Ecto neural progenitor cell (in vitro differentiated cells): ENCODE measurements at regions not wholly inside any gene's neighbourhood (a gene's known extent, or its start where the extent isn't known, plus 50 kb on each side); places are given as distances from the start of the nearest gene placed in this dataset.

Experiments used
- DNase-seq: peaks from one replicate; pipeline ENCODE4 v3.0.0-alpha.2; 2018; ENCODE audit warnings: low spot score

- DNase-seq: no peak
These were observed 87.1 kb downstream of the ADRB2 start for GRCh38 chr5:148913493-148913892.

GRCh38 chr5:148913985-148914431 lies 87.6 kb downstream of the ADRB2 start:
- DNase-seq: no peak

- DNase-seq: no peak
These were observed 88.9 kb downstream of the ADRB2 start for GRCh38 chr5:148915224-148915817.

GRCh38 chr5:148920646-148921288 lies 94.4 kb downstream of the ADRB2 start:
- no peak for DNase-seq

- DNase-seq: no peak
These were observed 94.9 kb downstream of the ADRB2 start for GRCh38 chr5:148921350-148921749.

- no peak for DNase-seq
These were observed 96.2 kb downstream of the ADRB2 start for GRCh38 chr5:148922606-148923005.

- no peak for DNase-seq
These were observed 96.6 kb downstream of the ADRB2 start for GRCh38 chr5:148923023-148923422.

- no peak for DNase-seq
These were observed 98.4 kb downstream of the ADRB2 start for GRCh38 chr5:148924817-148925216.

GRCh38 chr5:148926207-148926606 lies 99.8 kb downstream of the ADRB2 start:
- DNase-seq: no peak

GRCh38 chr5:148927307-148927946 lies 101.0 kb downstream of the ADRB2 start:
- no peak for DNase-seq

- no peak for DNase-seq
These were observed 101.7 kb downstream of the ADRB2 start for GRCh38 chr5:148928141-148928540.

- no peak for DNase-seq
These were observed 105.1 kb downstream of the ADRB2 start for GRCh38 chr5:148931453-148932057.

GRCh38 chr5:148932355-148932935 lies 106.0 kb downstream of the ADRB2 start:
- no peak for DNase-seq

GRCh38 chr5:148933903-148934432 lies 107.6 kb downstream of the ADRB2 start:
- no peak for DNase-seq

GRCh38 chr5:148934895-148935400 lies 108.5 kb downstream of the ADRB2 start:
- no peak for DNase-seq

GRCh38 chr5:148937239-148937638 lies 110.8 kb downstream of the ADRB2 start:
- no peak for DNase-seq

GRCh38 chr5:148937830-148938521 lies 111.6 kb downstream of the ADRB2 start:
- no peak for DNase-seq

- no peak for DNase-seq
These were observed 112.1 kb downstream of the ADRB2 start for GRCh38 chr5:148938522-148938882.

GRCh38 chr5:148939676-148940075 lies 113.3 kb downstream of the ADRB2 start:
- DNase-seq: no peak

- no peak for DNase-seq
These were observed 115.4 kb downstream of the ADRB2 start for GRCh38 chr5:148941810-148942209.

GRCh38 chr5:148949841-148950470 lies 112.9 kb downstream of the SH3TC2 start:
- no peak for DNase-seq
